GM12865 (cell line): ENCODE measurements at regions not wholly inside any gene's neighbourhood (a gene's known extent, or its start where the extent isn't known, plus 50 kb on each side); places are given as distances from the start of the nearest gene placed in this dataset.

ENCODE experiments used
- DNase-seq: peaks from one replicate; pipeline ENCODE4 v3.0.0; 2010; ENCODE audit warnings: low read depth
- H3K4me3 ChIP-seq: 2 replicates; pipeline ENCODE4 v1.5.1; 2011; ENCODE audit warnings: mild to moderate bottlenecking, low read depth, low read length, control low read depth
- CTCF ChIP-seq: IDR thresholded peaks from 2 replicates; pipeline ENCODE4 v1.5.1; 2011; ENCODE audit warnings: low read length, control low read depth, low read depth, inconsistent platforms; ENCODE audit not compliant: insufficient read depth; ENCODE audit errors: missing control alignments

DNA sequence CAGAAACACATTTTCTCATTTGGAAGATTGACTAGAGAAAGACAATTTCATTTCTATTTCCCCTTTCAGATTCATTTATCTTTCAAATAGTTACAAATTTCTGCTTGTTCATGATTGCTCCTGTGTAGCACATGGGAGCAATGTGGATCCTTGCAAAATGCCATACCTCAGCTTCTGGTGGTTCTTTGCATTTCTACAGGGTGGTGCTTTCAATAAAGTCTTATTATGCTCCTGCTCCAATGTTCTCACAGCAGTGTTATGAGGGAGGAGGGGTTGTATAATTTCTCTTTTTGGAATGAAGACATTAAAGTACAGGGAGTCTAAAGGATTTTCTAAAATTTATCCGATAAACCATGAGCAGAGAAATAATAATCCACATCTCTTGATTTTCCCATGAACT, 280.1 kb upstream of the ATP10A start:
- no peak for TF ChIP-seq CTCF
- no peak overlapping the region for H3K4me3 ChIP-seq
- no peak for DNase-seq

DNA sequence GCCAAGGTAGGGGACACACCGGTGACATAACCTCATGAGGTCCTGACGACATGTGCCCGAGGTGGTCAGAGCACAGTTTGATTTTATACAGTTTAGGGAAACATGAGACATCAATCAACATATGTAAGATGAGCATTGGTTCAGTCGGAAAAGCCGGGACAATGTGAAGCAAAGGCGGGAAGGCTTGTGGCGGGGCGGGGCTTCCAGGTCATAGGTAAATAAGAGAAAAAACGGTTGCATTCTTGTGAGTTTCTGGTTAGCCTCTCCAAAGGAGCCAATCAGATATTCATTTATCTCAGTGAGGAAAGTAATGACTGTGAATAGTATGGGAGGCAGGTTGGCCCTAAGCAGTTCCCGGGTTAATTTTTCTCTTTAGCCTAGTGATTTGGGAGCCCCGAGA, 271.7 kb upstream of the ATP10A start:
- H3K4me3 ChIP-seq, result no peak overlapping the region
- DNase-seq, result no peak
- no peak for TF ChIP-seq CTCF

DNA sequence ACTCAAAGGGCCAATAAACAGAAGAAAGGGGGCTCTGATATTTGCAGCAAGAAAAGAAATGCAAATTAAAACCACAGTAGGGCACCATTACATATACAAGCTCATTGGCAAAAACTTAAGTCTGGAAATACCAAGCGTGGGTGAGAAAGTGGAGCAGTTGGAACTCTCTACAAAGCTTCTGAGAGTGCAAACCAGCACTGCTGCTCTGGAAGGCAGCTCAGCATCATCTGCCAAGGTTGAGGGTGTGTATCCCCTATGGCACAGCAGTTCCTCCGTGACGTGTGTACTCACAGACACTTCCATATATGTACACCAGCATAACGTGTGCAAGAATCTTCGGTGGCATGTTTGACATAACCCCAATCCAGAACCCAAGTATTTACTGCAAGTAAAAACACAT, 271.0 kb upstream of the ATP10A start:
- DNase-seq, result no peak
- TF ChIP-seq CTCF, result no peak
- no peak overlapping the region for H3K4me3 ChIP-seq

DNA sequence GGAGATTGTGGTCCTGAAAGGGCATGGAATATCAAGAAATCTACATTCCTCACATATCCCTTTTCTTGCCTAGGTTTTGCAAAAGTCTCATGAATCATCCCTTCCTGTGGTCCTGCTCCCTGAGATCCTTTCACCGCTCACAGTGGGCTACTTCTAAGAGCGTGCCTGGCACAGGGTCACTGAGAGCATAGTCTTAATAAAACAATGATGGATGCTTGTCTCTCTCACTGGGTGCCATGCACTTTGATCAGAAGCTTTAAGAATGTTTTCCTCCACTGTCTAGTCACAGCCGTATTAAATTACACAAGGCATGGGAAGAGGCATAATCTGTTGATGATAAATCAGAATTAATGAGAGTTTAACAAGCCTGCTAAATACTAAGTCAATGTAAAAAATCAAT, 269.7 kb upstream of the ATP10A start:
- no peak overlapping the region for H3K4me3 ChIP-seq
- no peak for DNase-seq
- TF ChIP-seq CTCF, result no peak

GRCh38 chr15:26129852-26130251, 266.7 kb upstream of the ATP10A start:
- no peak for DNase-seq
- no peak overlapping the region for H3K4me3 ChIP-seq
- no peak for TF ChIP-seq CTCF

- DNase-seq, result no peak
- no peak for TF ChIP-seq CTCF
- H3K4me3 ChIP-seq, result no peak overlapping the region
Observed at GRCh38 chr15:26128611-26129140, 265.5 kb upstream of the ATP10A start.

DNA sequence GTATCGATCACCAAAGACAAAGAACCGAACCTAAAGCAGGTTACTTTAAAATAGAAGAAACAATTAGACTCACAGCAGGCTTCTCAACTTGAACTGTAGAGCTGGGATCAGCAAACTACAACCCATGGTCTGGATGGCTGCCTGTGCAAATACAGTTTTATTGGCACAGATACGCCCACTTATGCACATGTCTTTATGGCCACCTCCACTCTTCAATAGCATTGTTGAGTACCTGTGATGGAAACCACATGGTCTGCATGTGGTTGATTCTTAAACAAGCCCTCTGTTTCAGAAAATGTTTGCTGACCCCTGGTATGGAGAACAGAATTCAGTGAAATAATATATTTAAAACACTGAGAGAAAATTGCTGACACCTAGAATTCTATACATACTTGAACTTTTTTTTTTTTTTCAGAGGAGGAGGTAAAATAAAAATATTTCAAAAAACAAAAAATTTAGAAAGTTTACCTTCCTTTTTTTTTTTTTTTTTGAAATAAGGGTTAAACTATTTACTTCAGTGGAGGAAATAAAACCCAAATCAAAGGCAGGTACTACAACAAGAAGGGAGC, 263.8 kb upstream of the ATP10A start:
- TF ChIP-seq CTCF, result no peak
- H3K4me3 ChIP-seq, result no peak overlapping the region
- DNase-seq, result no peak
